Epithelial cell of proximal tubule (primary cell): ENCODE measurements at regions not wholly inside any gene's neighbourhood (a gene's known extent, or its start where the extent isn't known, plus 50 kb on each side); places are given as distances from the start of the nearest gene placed in this dataset.

ENCODE experiments used
- DNase-seq: peaks from one replicate; pipeline ENCODE4 v3.0.0-alpha.2; 2011; ENCODE audit warnings: low read depth
- H3K4me3 ChIP-seq: 2 replicates; pipeline ENCODE4 v1.5.1; 2011; ENCODE audit warnings: low read depth, mild to moderate bottlenecking, low read length
- CTCF ChIP-seq: conservative IDR thresholded peaks from 2 replicates; pipeline ENCODE4 v1.5.1; 2012; ENCODE audit warnings: low read depth, mild to moderate bottlenecking, low read length

- no peak for TF ChIP-seq CTCF
- H3K4me3 ChIP-seq, result no peak overlapping the region
- no peak for DNase-seq
Measured at GRCh38 chr3:152538518-152538917, 269.8 kb downstream of the MBNL1 start.

GRCh38 chr3:152539191-152539764, 270.5 kb downstream of the MBNL1 start:
- no peak overlapping the region for H3K4me3 ChIP-seq
- DNase-seq, result no peak
- peak; percentile 39 for TF ChIP-seq CTCF

GRCh38 chr3:152540120-152540519, 271.4 kb downstream of the MBNL1 start:
- no peak overlapping the region for H3K4me3 ChIP-seq
- no peak for DNase-seq
- TF ChIP-seq CTCF, result no peak

GRCh38 chr3:152547153-152547552, 278.4 kb downstream of the MBNL1 start:
- H3K4me3 ChIP-seq, result no peak overlapping the region
- no peak for TF ChIP-seq CTCF

GRCh38 chr3:152549263-152549662, 280.5 kb downstream of the MBNL1 start:
- TF ChIP-seq CTCF, result no peak
- DNase-seq, result no peak
- H3K4me3 ChIP-seq, result no peak overlapping the region

More at GRCh38 chr3:152547153-152547552, 278.4 kb downstream of the MBNL1 start:
- DNase-seq, result no peak

GRCh38 chr3:152550284-152550683, 281.6 kb downstream of the MBNL1 start:
- TF ChIP-seq CTCF, result no peak
- DNase-seq, result no peak
- no peak overlapping the region for H3K4me3 ChIP-seq

- H3K4me3 ChIP-seq, result no peak overlapping the region
- no peak for TF ChIP-seq CTCF
Measured at GRCh38 chr3:152554980-152555379, 280.0 kb upstream of the P2RY1 start.

More at GRCh38 chr3:152554980-152555379, 280.0 kb upstream of the P2RY1 start:
- DNase-seq, result no peak
